ENCODE measurements at regions not wholly inside any gene's neighbourhood (a gene's known extent, or its start where the extent isn't known, plus 50 kb on each side); places are given as distances from the start of the nearest gene placed in this dataset.
A peak's percentile ranks its signal among the peaks of the same experiment; 100 is the strongest.

DNA sequence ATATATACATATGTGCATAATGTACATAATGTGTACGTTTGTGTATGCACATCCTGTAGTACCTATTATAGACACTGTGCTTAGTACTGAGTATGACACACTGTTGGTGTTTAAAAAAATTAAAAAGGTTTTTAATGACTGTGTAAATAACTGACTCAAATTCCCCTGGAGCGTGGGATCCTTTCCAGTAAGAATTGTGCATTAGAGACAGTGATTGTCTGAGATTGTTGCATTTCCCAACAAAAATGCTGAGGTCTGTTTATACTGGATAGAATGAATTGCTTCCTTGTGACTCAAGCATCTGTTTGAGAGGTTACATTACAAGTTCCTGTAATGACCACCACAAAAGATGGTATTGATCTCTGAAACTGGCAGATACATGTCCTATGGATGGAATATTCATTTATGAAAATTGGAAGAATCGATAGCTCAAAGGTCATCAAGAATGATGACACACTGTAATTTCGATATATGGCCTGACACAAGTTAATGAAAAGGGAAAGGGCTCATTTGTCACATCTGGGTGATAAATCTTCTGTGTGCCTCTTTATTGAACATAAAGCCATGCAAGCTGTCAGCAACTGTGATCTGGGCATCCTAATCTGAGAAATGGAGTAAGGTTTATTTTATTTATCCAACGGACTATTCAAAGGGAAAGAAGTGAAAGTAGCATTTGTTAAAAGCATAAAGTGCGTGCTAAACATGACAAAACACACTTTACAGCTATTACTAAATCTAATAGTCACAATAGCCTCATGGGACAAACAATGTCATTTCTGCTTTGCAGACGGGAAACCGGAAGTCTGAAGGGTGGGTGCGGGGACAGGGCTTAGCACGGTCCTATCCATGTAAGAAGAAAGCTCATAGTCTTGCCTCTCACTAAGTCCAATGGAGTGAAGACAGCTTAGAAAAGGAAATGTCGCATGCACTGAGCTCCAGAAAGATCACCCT, 228.8 kb downstream of the CDH11 start:
- Mint-ChIP-seq H3K36me3 (ENCODE audit: low read depth) (no peaks in the 10 kb centered on the region), H3K27ac (peak overlapping the region; percentile 52 to 75 (median 54)), H3K9me3 (no peaks in the 10 kb centered on the region), H3K4me3 (peak overlapping the region in 2 of 3 experiments; percentile 0 to 4), H3K27me3 (ENCODE audit: low read depth) (no peaks in the 10 kb centered on the region), H3K4me1 (peaks cover 48% of the 10 kb centered on the region)
- TF ChIP-seq, protein P1, sequence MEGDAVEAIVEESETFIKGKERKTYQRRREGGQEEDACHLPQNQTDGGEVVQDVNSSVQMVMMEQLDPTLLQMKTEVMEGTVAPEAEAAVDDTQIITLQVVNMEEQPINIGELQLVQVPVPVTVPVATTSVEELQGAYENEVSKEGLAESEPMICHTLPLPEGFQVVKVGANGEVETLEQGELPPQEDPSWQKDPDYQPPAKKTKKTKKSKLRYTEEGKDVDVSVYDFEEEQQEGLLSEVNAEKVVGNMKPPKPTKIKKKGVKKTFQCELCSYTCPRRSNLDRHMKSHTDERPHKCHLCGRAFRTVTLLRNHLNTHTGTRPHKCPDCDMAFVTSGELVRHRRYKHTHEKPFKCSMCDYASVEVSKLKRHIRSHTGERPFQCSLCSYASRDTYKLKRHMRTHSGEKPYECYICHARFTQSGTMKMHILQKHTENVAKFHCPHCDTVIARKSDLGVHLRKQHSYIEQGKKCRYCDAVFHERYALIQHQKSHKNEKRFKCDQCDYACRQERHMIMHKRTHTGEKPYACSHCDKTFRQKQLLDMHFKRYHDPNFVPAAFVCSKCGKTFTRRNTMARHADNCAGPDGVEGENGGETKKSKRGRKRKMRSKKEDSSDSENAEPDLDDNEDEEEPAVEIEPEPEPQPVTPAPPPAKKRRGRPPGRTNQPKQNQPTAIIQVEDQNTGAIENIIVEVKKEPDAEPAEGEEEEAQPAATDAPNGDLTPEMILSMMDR (IDR thresholded peaks at IDR 0.05; ENCODE audit: unreplicated experiment in 3 of 3) = no peak

DNA sequence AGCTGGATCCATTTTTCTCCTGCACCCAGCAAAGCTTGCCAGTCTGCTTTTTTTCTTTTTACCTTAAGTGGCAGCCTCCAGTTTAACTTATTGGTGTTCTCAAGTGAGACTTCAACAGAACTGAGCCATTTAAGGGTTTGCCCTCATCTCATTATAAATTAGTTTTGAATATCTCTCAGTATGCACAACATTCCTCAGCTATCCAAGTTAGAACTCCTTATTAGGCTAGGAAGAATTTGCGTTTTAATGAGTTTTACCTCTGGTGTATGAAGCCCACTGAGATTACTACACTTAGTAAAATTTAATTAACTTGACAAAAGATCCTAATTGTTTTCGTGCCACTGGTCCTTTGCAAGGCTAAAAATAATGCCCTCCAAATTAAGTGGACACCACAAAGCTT, 232.4 kb downstream of the CDH11 start:
- no peaks in the 10 kb centered on the region for H3K27me3 Mint-ChIP-seq (ENCODE audit: low read depth)
- peaks cover 20% of the 10 kb centered on the region for H3K4me1 Mint-ChIP-seq
- H3K4me3 Mint-ChIP-seq = no peak overlapping the region
- H3K36me3 Mint-ChIP-seq (ENCODE audit: low read depth) = no peaks in the 10 kb centered on the region
- TF ChIP-seq, protein P1 (IDR thresholded peaks at IDR 0.05; ENCODE audit: unreplicated experiment in 3 of 3) = no peak
- no peaks in the 10 kb centered on the region for H3K9me3 Mint-ChIP-seq
- no peak overlapping the region for H3K27ac Mint-ChIP-seq

DNA sequence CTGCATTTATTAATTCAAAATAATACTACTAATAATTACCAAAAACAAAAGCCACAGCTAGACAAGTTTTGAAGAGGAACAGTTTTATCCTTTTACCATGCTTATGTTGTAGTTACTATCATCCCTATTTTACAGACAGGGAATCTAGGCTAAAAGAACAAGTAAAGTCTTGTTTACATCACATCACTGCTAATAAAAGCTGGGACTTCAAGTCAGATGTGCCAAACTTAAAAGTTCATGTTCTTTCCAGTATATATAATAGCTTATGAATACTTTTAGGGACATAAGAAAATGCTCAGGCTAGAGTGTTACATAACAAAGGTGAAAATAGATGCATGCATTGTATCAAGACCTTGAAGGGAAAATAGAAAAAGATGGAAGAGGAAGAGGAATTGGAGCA, 234.2 kb downstream of the CDH11 start:
- H3K27me3 Mint-ChIP-seq (ENCODE audit: low read depth) = no peaks in the 10 kb centered on the region
- TF ChIP-seq, protein P1 (IDR thresholded peaks at IDR 0.05; ENCODE audit: unreplicated experiment in 3 of 3) = no peak
- H3K9me3 Mint-ChIP-seq = peaks cover 9% of the 10 kb centered on the region
- H3K36me3 Mint-ChIP-seq (ENCODE audit: low read depth) = no peaks in the 10 kb centered on the region
- no peak overlapping the region for H3K4me3 Mint-ChIP-seq
- peak overlapping the region in 1 of 3 experiments; percentile 10 for H3K27ac Mint-ChIP-seq
- H3K4me1 Mint-ChIP-seq = peaks cover 12% of the 10 kb centered on the region

GRCh38 chr16:64882078-64882784, 239.6 kb downstream of the CDH11 start:
- peaks cover 23% of the 10 kb centered on the region for H3K4me1 Mint-ChIP-seq
- no peaks in the 10 kb centered on the region for H3K27me3 Mint-ChIP-seq (ENCODE audit: low read depth)
- TF ChIP-seq, protein P1 (IDR thresholded peaks at IDR 0.05; ENCODE audit: unreplicated experiment in 3 of 3) = no peak
- H3K9me3 Mint-ChIP-seq = peaks cover 14% of the 10 kb centered on the region
- no peak overlapping the region for H3K4me3 Mint-ChIP-seq
- H3K36me3 Mint-ChIP-seq (ENCODE audit: low read depth) = no peaks in the 10 kb centered on the region
- H3K27ac Mint-ChIP-seq = peak overlapping the region in 2 of 3 experiments; percentile 76 to 79

DNA sequence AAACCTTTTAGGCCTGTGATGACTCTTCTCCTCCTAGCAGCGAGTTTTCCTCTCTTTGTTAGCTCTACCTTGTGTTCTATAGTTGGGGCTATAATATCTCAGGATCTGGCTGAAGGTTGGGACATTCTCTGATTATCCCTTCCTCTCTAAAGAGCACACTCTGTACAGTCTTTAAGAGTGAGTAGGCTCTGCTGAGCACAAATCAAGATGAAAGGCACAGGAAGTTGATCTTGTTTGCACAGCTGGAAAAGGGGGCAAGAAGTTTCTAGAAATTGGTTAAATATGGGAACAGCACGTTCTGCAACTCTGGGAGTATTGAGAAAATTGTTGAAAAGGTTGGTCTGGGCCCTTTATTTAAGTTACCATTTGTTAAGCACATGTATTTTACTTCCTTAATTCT, 240.9 kb downstream of the CDH11 start:
- Mint-ChIP-seq H3K27ac (peak overlapping the region; percentile 43 to 86 (median 63)), H3K4me3 (no peak overlapping the region), H3K36me3 (ENCODE audit: low read depth) (no peaks in the 10 kb centered on the region), H3K9me3 (peaks cover 21% of the 10 kb centered on the region), H3K4me1 (peaks cover 23% of the 10 kb centered on the region), H3K27me3 (ENCODE audit: low read depth) (no peaks in the 10 kb centered on the region)
- TF ChIP-seq, protein P1 (IDR thresholded peaks at IDR 0.05; ENCODE audit: unreplicated experiment in 3 of 3) = no peak

Data from nephron (organoid).